CD1c-positive myeloid dendritic cell (primary cell): ENCODE measurements at regions not wholly inside any gene's neighbourhood (a gene's known extent, or its start where the extent isn't known, plus 50 kb on each side); places are given as distances from the start of the nearest gene placed in this dataset.

Source experiments
- DNase-seq: peaks from one replicate; pipeline ENCODE4 v3.0.0-alpha.2; 2016; ENCODE audit errors: extremely low spot score

DNA sequence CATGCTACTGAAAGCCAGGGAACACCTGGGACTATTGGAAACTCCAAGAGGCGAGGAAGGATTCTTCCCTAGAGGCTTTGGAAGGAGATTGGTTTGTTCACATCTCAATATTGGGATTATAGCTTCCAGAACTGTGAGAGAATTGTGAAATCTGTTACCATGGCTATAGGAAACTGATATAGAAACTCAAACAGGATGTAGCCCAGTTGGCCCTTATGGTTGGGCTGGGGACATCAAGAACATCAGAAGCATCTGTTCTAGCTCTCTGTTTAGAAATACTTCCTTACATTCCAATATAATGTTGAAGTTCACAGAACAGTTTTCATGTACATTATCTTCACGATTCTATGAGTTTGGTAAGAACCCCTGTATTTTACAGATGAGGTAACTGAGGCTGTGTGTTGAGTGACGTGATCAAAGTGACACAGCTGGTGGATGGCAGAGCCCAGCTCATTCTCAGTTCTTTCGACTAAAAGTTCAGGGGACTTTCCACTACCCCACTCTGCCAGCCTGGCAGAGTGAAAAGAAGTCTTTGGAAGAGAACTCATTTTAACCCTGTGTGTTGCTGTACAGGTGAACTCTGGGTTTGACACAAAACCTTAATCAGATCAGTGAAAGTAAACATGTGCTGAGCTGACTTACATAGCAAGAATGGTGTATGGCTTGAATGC, 183.0 kb downstream of the GBA3 start:
- DNase-seq: no peak

DNA sequence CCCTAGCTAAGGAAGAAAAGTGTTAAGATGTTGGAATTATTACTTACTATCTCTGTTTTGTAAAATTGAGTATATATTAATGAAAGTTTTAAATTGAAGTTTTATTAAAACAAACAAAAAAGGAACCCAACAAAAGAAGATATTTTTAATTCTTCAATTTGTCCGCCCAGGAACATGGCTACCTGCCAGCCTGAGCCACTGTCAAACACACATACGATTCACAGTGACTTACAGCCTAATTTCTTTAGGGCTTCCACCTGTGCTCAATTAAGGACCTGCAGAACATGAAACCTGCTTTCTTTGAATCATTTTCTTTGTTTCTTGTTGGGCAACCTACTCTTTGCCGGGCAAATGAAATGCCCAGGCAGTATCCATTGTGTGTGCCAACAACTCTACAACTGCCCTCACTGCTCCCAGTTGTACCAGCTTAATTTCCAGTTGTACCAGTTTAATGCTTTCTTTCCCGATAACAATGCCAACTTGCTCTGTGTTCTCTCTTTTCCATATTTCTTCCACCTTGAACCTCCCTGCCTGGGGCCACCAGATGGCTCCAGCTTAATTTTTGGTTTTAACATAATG, 181.7 kb downstream of the GBA3 start:
- DNase-seq: no peak

DNA sequence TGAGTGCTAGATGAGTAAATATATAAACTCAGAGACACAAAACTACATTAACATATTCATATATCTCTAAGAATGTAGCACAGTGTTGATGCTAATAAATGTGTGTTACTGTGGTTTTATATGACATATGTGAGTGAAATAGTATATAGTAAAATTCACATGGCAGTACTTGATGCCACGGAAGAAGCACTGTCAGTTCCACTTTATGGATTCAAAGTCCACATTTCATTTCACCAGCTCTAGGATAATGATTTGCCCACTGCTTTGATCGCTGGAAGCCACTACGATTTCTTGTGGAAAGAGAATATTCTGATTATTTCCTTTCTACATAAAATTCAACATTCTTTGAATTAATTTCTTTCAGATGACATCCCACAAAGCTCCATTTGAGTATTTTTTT, 181.2 kb downstream of the GBA3 start:
- no peak for DNase-seq

DNA sequence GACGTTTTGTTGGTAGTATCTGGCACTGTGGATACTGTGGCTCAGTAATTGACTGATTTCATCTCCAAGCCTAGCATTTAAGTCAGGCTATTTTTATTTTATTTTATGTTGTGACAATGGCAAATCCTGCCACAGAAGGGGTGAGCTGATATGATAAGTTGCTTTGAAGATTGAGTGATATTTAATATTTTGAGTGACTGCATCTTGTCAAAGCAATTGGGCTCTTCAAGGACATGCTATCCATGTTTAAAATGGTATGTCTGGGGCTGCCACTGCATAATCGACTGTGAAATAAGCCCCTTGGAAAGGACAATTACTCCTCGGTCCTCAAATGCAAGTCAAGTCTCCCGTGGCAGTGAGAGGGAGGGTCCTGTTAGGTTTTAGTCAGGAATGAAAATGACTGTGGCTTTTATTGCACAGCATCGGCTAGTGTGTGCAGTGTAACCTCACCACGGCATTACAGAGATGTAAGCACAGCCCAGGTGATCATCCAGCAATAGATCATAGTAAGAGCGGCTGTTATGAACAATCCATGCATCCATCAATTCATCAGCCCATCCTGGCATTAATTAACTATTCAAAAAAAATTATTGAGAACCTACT, 178.2 kb downstream of the GBA3 start:
- no peak for DNase-seq

DNA sequence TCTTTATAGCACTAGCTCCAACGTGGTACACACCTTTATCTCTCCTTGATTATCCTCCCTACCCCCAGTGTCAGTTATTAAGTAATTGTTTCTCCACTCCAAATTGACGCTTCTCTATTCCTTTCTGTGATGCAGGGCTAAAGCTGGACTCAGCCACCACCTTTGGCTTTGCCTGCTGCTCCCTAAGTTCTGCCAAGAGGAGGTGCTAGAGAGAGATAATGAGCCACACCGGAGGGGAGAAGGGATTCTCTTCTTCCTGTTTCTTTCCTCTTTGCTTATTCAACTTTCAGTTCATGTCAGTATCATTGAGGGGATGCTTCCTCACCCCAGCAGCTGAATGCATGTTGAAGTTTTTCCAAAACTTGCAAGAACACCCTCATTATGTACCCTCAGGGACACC, 176.5 kb downstream of the GBA3 start:
- no peak for DNase-seq
